ENCODE measurements at regions not wholly inside any gene's neighbourhood (a gene's known extent, or its start where the extent isn't known, plus 50 kb on each side); places are given as distances from the start of the nearest gene placed in this dataset.
"Not testable (repeated sequence)": the region's sequence is repeated elsewhere in the genome, so short reads cannot be mapped to it uniquely, and the experiment has no call there.

DNA sequence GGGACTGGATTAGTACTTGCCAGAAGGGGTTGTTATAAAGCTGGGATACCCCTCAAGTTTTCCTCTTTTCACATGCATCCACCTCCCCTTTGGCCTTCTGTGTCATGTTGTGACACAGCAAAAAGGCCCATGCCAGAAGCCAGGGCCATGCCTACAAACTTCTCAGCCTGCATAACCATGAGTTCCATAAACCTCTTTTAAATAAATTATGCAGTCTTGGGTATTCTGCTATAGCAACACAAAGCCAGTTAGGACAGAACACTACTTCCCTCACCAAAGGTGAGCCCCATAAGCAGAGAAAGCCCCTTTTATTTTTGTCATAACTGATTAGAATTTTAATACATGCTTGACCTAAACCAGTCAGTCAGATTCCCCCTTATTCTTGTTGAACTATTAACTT, 801.3 kb downstream of the DNAH5 start:
- no peak for DNase-seq (ENCODE audit: low read depth in 3 of 3, low spot score in 2 of 3)

DNA sequence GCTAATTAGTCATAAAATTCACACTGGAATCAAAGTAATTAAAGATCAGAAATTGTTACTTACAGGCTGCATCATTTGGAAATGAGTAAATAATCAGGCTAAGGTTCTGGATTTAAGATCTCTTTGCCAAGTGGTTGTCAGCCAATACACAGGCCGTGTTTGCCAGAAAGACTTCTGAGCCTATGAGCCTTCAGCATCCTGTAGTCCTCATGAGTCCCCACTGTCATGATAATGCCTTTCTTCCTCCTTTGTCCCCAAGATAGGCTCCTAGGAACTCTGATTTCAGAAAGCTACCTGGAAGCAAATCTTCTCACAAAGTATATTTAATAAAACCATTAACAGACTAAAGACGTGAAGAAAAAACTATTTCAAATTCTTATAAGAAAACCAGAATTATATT, 810.5 kb downstream of the DNAH5 start:
- no peak for DNase-seq (ENCODE audit: low read depth in 3 of 3, low spot score in 2 of 3)

DNA sequence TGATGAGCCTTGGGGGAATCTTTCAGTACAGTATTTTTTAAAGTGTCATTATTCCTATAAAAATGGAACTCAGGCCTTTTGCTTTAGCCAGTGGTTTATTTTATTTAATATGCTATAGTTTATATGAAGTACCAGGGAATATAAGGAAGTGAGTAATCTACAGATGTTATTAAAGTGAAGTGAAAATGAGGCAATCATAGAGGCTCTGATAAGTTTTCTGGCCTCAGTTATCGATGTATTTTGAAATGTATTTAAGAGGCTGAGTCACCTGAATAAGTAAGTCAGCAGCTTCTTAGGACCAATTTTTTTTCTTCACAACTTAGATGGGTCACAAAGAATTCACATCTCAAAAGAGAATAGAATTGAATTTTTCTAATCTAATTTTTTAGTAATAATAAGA, 829.0 kb downstream of the DNAH5 start:
- DNase-seq (ENCODE audit: low read depth in 3 of 3, low spot score in 2 of 3), result no peak

DNA sequence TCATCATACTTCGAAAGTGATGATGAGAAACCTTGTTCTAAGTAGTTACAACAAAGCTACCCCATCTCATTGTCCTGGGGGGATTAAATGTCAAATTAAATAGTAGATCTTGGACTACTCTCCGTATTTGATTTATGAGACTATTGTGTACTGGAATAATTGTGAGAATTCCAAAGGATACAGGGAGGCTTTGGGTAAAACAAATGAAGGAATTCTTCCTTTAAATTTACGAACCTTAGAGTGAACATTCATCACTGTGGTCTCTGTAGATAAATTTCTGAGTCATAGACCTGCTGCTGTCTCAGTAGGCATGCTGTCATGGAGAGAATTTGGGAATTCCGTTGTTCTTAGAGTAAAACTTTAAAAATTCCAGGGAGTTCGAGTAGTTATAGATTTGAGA, 836.2 kb downstream of the DNAH5 start:
- DNase-seq (ENCODE audit: low read depth in 3 of 3, low spot score in 2 of 3), result no peak

DNA sequence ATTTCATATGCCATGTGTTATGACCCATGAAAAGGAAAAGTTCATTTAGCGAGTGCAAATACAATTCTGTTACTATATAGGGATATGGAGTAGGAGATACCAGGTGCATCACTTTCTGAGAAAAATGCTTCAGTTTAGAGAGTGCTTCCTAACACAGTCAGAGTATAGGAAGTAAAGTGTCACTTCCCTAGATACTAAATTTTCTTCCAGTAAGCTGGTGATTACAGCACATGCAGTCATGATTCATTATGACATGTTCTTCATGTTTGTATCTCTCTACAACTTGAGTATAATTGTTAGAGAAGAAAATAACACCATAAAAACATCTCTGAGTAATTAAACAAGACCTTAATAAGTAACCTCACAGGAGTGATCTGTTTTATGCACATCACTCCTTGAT, 837.0 kb downstream of the DNAH5 start:
- no peak for DNase-seq (ENCODE audit: low read depth in 3 of 3, low spot score in 2 of 3)

DNA sequence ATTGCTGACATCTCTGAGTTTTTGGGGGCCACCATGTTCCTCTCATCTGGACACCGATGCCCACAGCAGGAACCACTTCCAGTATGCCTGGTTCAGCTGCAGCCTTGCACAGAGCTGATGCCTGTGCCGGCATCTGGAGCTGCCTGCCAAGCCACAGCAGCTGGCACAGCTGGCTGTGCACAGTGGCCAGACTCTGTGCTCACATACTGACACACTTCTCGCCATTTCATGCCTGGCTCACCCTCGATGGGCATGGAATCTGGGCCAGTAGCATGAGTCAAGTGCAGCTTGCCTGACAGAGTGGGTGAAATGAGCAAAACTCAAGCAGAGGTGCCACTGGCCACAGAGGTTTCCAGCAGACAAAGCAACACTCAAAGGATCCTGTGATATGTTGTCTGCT, 863.4 kb downstream of the DNAH5 start:
- DNase-seq (ENCODE audit: low read depth in 3 of 3, low spot score in 2 of 3), result no peak

DNA sequence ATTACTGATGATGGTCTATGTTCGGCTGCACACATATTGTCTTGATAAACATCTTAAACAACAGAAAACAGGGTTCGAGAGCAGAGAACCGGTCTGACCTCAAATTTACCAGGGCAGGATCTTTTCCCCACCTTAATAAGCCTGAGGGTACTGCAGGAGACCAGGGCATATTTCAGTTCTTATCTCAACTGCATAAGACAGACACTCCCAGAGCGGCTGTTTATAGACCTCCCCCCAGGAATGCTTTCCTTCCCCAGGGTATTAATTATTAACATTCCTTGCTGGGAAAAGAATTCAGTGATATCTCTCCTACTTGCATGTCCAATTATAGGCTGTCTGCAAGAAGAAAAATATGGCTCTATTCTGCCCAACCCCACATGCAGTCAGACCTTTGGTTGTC, 871.6 kb downstream of the DNAH5 start:
- not testable (repeated sequence) for DNase-seq (ENCODE audit: low read depth in 3 of 3, low spot score in 2 of 3)

DNA sequence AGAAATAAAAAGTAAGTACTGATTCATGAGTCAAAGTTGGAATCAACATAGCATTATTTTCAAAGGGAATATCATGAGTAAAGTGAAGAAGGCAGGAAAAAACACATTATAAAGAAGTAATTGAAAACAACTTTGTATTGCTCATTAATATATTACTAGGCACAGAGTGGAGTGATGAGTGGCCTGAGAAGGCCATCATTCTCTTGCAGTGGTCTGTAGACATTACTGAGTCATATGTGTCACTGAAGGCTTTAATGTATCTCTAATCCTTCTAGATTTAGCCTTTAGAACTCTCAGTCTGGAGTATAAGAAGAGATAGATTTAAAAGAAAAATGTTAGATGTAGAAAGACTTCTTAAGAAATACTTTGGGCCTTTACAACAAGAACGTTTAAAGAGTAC, 881.4 kb downstream of the DNAH5 start:
- no peak for DNase-seq (ENCODE audit: low read depth in 3 of 3, low spot score in 2 of 3)

DNA sequence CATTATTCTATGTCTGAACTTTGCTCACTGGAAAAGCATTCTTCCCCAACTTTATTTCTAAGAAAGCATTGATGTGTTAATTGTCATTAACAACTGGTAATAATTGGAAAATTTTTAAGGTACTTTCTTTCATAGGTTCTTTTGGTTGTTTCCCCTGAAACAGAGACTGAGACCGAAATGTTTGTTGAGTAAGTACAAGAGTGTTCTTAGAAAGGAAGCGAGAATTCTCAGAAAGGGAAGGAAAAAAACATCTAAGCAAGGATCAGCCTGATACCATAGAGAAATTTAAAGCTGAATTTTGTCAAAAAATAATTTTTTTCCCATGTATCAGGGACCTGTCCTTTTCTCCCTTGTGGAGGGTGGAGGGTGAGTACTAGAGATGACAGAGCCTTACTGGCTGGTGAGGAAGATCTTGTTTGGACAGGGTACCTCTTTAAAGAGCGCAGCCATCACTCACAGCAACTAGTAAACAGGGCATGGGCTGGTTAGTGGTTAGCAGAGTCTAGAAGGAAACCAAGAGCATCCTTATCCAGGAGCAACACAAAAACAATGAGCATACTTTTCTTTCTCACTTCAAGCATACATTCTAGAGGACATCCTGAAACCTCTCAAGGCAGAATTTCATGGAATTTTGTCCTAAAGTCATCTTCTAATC, 898.5 kb downstream of the DNAH5 start:
- no peak for DNase-seq (ENCODE audit: low read depth in 3 of 3, low spot score in 2 of 3)

DNA sequence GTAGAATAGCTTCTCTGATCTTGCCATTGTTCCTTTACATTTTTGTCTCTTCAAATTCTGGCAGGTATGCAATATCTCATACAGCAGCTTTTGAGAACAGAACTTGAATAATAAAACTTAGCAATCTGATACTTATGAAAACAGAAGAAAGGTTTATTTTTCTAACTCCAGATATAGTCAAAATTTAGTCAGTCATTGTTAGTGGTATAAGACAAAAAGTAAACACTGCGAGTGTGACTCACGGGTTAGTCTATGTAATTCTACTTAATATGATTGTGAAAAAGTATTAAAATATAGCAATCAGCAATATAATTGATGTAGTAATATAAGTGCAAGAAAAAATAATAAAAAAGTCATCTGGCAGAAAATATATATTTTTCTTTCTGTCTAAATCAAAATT, 910.4 kb downstream of the DNAH5 start:
- DNase-seq (ENCODE audit: low read depth in 3 of 3, low spot score in 2 of 3), result no peak

DNA sequence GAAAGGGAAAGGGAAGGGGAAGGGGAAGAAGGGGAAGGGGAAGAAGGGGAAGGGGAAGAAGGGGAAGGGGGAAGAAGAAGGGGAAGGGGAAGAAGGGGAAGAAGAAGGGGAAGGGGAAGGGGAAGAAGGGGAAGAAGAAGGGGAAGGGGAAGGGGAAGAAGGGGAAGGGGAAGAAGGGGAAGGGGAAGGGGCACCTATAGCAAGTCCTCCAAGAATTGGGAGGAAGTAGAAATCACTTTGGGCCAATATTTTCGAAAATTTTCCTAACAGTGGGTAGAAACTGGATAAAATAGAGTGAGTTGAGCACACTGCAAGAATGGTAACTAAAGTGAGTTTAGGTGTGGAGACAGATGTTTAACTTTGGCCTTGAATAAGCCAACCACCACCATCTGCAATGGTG, 915.3 kb downstream of the DNAH5 start:
- no peak for DNase-seq (ENCODE audit: low read depth in 3 of 3, low spot score in 2 of 3)

DNA sequence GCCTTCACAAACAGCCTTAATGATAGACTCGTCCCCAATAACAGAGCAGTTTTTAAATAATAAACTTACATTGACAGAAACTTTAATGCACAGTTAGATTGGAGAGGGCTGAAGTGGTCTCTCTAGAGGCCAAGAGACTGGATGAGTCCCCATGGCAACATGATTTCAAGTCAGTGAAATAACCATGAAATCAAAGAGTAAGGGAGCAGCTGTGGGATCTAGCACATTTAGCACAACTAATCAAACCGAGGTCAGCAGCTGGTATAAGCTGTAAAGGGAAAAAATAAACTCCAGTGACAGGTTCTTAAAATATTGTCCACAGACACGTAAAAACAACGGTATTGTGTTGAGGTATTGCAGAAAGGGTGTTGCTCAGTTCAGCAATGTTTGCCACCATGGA, 916.6 kb downstream of the DNAH5 start:
- no peak for DNase-seq (ENCODE audit: low read depth in 3 of 3, low spot score in 2 of 3)

DNA sequence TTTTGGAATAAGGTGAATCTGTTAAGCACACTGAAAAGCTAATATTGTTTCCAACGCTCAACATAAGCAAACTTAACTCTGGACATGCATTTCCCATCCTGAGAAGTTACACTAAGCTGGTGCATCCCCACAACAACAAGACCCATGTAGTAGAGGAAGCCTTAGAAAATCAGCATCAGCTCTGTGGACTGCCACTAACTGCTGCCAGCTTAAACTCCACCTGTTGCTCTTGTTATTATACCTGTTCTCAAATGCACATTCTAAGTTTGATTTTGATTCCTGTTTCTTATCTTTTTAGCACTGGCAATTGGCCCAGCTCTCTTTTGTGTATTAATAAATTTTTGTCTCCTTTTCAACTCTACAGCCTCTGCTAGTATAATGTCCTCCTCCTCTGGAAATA, 924.8 kb downstream of the DNAH5 start:
- no peak for DNase-seq (ENCODE audit: low read depth in 3 of 3, low spot score in 2 of 3)

DNA sequence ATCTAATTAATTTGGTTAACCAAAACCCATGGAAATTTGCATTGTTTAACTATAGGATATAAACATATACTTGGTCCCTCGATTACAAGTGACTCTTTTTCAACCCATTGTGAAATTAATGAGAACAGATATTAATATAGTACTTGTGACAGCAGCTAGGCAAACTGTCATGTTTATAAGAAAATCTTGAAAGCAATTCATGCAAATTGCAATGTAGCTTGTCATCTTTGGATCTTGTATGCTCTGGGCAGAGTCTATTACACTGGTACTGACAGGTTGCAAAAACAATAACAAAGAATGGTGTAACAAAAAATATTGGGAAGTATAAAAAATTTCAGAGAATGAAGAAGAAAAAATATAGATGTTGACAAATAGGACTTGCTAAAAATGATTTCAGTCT, 941.0 kb downstream of the DNAH5 start:
- no peak for DNase-seq (ENCODE audit: low read depth in 3 of 3, low spot score in 2 of 3)

DNA sequence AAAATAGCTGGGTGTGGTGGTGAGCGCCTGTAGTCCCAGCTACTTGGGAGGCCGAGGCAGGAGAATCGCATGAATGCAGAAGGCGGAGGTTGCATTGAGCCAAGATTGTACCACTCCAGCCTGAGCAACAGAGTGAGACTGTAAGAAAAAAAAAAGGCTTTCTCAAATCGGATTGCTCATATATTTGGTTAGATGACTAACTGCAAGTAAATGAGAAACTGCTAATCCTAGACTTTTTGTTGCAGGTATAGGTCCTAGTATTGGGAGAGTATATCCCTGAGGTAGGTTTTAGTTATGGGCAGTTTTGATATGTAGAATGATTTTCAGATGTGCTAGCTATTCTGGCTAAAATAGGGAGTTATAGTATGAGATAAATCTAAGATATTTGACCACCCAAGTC, 944.8 kb downstream of the DNAH5 start:
- no peak for DNase-seq (ENCODE audit: low read depth in 3 of 3, low spot score in 2 of 3)

DNA sequence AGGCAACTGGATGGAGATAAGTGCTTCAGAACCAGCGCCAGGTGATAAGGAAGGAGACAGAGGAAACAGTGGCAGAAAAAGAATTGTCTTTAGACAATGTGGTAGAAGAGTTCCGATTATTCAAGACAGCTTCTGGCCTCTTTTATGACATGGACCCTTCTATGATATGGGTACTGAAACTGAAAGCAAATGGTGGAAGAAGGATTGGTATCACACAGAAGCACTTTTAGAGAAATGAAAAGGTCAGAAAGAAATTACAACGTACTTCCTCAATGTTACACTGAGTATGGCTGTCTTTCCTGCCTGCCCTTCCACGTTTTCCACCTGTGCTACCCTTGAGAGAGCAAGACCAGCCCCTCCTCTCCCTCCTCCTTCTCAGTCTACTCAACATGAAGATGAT, 959.3 kb downstream of the DNAH5 start:
- no peak for DNase-seq (ENCODE audit: low read depth in 3 of 3, low spot score in 2 of 3)

DNA sequence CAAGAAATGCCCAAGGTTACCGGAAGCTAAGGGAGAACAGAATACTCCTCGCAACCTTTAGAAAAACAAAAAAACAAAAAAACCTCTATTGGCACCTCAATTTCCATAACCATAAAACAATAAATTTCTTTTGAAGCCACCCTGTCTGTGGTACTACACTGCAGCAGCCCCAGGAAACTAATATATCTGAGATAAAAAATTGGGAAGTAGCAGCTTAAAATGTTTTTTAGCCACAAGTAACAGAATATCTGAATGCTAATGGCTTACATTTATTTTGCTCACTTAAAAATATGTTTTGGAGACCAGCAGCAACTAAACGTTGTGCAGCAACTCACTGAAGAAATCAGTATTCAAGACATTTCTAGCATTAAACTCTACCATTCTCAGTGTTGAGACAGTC, 969.6 kb downstream of the DNAH5 start:
- DNase-seq (ENCODE audit: low read depth in 3 of 3, low spot score in 2 of 3), result no peak

DNA sequence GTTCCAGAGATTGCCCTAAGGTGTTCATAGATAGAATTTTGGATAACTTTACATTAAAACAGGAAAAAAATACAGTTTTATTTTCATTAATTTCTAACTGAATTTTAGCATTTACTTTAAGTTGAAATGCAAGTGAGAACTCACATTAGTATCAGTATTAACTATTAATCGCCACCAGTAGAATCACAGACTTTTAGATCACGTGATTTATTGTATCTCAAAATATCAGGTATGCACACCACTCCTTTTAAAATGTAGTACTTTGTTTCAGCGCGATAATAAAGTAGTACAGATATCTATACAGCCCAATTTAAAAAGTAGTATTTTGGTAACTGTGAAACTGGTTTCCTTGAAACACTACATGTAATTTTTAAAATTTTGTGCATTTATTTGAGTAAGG, 978.7 kb downstream of the DNAH5 start:
- DNase-seq (ENCODE audit: low read depth in 3 of 3, low spot score in 2 of 3), result no peak

DNA sequence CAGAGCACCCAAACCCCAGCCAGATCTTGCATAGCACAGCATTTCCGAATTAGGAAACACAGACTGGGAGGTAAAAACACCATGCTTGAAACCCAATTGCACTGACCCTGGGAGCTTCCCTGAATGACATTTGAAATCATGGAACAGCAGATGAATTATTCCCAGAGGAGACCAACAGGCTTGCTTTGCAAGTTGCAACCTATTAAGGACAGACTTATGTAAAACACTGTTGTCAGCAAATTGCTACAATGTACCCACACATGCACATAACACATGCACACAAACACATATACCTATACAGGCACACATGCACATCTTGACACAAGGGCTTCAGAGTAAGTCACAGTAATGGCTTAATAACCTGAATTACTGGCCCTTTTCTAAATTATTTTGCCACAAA, 984.8 kb downstream of the DNAH5 start:
- no peak for DNase-seq (ENCODE audit: low read depth in 3 of 3, low spot score in 2 of 3)

DNA sequence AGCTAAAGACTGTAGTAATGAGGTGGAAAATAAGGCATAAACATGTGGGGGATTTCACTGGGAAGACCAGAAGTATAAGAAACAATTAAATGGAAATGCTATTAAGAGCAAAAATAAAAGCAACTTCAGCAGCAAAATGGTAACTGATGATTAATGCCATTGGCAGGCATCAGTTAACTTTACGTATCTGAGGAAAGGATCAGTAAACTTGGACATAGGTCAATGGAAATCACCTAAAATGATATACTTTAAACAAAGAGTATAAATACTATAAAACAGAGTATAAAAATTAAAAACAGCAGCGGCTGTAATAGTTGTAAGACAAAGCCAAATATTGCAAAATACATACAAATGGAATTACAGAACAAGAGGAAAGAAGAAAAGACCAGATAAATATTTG, 992.1 kb downstream of the DNAH5 start:
- DNase-seq (ENCODE audit: low read depth in 3 of 3, low spot score in 2 of 3), result no peak

DNA sequence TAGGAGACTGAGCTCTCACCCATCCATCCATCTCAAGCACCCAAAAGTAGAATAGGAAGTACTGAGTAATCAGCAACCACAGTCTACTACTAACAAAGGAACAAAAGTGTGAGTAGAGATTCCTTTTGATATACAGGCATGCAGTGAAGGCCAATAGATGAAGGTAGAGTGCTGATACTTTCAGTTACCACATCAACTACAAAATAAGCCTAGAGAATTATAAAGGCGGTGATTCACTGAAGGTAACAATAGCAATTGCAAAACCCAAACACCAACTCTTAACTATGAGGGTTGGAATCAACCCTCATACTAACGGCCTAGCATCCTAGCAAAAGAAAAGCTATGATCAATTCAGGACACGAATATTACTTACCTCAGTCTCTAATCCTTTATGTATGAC, 992.6 kb downstream of the DNAH5 start:
- no peak for DNase-seq (ENCODE audit: low read depth in 3 of 3, low spot score in 2 of 3)

DNA sequence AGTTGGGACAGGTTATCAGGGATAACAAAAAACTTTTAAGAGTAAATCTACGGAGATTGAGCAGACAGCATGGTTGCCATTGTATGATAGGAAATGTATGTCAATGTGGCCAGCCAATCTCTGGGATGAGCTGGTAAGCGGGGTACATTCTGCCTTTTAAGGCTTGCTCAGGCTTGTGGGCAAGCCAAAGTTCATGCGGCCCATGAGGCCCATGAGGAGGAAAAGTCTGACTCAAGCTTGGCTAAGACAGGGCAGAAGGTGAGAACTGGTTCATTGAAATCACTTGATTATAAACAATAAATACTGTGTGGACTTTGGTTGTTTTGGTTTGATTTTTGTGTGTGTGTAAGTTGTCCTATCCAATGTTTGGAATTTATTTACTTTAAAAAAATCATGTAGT, 997.1 kb downstream of the DNAH5 start:
- DNase-seq (ENCODE audit: low read depth in 3 of 3, low spot score in 2 of 3), result no peak

DNA sequence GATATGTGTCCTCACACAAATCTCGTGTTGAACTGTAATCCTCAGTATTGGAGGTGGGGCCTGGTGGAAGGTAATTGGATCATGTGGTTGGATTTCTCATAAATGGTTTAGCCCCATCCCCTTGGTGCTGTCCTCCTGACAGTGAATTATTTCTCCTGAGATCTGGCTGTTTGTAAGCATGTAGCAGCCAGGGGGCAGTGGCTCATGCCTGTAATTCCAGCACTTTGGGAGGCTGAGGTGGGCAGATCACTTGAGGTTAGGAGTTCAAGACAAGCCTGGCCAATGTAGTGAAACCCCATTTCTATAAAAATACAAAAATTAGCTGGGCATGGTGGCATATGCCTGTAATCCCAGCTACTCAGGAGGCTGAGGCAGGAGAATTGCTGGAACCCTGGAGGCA, 999.0 kb downstream of the DNAH5 start:
- DNase-seq (ENCODE audit: low read depth in 3 of 3, low spot score in 2 of 3), result not testable (repeated sequence)

DNA sequence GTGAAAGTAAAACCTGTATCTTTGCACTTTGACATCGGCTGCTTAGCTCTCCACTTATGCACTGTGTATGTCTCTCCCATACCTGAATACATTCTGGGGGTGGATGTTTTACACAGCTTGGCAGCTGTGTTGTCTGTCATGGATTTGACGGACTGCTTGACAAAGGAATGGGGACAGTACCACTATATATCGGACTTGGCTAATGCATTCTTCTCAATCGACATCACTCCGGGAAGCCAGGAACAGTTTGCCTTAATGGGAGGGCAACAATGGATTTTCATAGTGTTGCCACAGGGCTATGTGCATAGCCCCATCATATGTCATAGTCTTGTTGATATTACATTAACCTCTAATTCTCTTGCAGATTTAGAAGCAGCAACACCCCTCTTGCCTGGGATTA, 1008.3 kb downstream of the DNAH5 start:
- no peak for DNase-seq (ENCODE audit: low read depth in 3 of 3, low spot score in 2 of 3)

All from right renal cortex interstitium (tissue), 3 donors.